OCI-LY7 (cell line): ENCODE measurements at regions not wholly inside any gene's neighbourhood (a gene's known extent, or its start where the extent isn't known, plus 50 kb on each side); places are given as distances from the start of the nearest gene placed in this dataset.

ENCODE experiments used
- CTCF ChIP-seq: fragments of 200-600 bp; sonication (generic); conservative IDR thresholded peaks from 2 replicates; pipeline ENCODE4 v1.5.1; 2014; ENCODE audit warnings: mild to moderate bottlenecking, antibody characterized with exemption, low read length, moderate library complexity, mixed read lengths
- EZH2phosphoT487 ChIP-seq: fragments of 200-600 bp; sonication (generic); IDR thresholded peaks from 2 replicates; pipeline ENCODE4 v1.6.1; 2018; ENCODE audit warnings: low read depth, borderline replicate concordance, mild to moderate bottlenecking, mixed run types, antibody characterized with exemption, low read length, moderate library complexity, mixed read lengths

GRCh38 chr20:30485331-30486102 is 771.9 kb upstream of the DEFB115 start:
- TF ChIP-seq CTCF (no peak), EZH2phosphoT487 (no peak)
